ENCODE measurements at regions not wholly inside any gene's neighbourhood (a gene's known extent, or its start where the extent isn't known, plus 50 kb on each side); places are given as distances from the start of the nearest gene placed in this dataset.

DNA sequence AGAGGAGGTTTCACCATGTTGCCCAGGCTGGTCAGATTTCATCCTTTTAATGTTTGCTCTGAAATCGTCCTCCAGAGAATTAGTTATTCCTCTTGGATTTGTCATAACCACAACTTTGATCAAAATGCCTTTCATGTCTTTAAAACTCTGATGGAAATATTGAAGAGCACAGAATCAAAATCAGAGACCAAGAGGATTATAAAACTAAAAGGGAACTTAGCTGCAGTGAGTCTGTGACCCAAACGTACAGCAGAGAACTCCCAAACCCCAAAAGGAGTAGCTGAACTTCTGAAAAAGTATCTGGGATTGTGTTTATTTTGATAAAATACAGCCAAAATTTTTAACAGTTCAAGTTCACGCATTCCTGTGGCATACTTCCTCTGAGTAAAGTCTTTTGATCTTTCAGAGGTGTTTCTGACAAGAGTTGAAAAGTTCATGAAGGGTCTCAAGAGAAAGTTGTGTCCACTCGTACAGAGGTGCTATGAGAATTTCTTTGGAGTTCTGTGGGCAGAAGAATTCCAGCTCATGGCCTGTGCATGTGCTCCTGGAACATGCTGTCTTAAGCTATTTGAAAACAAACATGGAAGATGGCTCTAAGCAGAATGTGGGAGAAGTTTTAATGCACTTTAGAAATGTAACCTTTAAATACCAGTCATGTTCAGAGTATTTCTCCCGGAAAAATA lies 124.0 kb downstream of the ESM1 start:
- H3K36me3 ChIP-seq (ENCODE audit: control insufficient read depth in 2 of 2, extremely low read depth in 1 of 2, insufficient read depth in 2 of 2, low read length in 2 of 2), result no peaks in the 10 kb centered on the region
- H3K79me2 ChIP-seq (ENCODE audit: control insufficient read depth, insufficient read depth, low read length), result no peaks in the 10 kb centered on the region
- H3K4me1 ChIP-seq (ENCODE audit: control insufficient read depth, extremely low read depth, insufficient read depth, low read length), result peaks cover 2% of the 10 kb centered on the region
- no peaks in the 10 kb centered on the region for H4K20me1 ChIP-seq (ENCODE audit: control insufficient read depth, extremely low read depth, insufficient read depth, low read length)
- no peaks in the 10 kb centered on the region for H3K9me3 ChIP-seq (ENCODE audit: control insufficient read depth, low read depth, low read length)
- H3K27me3 ChIP-seq (ENCODE audit: control insufficient read depth, extremely low read depth, insufficient read depth, low read length), result no peaks in the 10 kb centered on the region
- TF ChIP-seq EZH2 (IDR thresholded peaks at IDR 0.05; ENCODE audit: low read length), result no peak
- TF ChIP-seq, protein P1, sequence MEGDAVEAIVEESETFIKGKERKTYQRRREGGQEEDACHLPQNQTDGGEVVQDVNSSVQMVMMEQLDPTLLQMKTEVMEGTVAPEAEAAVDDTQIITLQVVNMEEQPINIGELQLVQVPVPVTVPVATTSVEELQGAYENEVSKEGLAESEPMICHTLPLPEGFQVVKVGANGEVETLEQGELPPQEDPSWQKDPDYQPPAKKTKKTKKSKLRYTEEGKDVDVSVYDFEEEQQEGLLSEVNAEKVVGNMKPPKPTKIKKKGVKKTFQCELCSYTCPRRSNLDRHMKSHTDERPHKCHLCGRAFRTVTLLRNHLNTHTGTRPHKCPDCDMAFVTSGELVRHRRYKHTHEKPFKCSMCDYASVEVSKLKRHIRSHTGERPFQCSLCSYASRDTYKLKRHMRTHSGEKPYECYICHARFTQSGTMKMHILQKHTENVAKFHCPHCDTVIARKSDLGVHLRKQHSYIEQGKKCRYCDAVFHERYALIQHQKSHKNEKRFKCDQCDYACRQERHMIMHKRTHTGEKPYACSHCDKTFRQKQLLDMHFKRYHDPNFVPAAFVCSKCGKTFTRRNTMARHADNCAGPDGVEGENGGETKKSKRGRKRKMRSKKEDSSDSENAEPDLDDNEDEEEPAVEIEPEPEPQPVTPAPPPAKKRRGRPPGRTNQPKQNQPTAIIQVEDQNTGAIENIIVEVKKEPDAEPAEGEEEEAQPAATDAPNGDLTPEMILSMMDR (optimal IDR thresholded peaks at IDR 0.05 in 1 of 3, IDR thresholded peaks at IDR 0.05 in 1 of 3, conservative IDR thresholded peaks at IDR 0.05 in 1 of 3; ENCODE audit: extremely low read depth in 1 of 3, insufficient read depth in 2 of 3, low read length in 3 of 3), result no peak
- H3K9ac ChIP-seq (ENCODE audit: control insufficient read depth, extremely low read depth, insufficient read depth, low read length), result no peak overlapping the region
- dilution Hi-C loops (cut with MboI; ENCODE audit: extremely low pct_ligation_motif_present, low sequenced_read_pairs), result no loop called here
- H3K4me3 ChIP-seq (ENCODE audit: control insufficient read depth in 2 of 3, extremely low read depth in 1 of 3, insufficient read depth in 2 of 3, low read depth in 1 of 3, low read length in 3 of 3), result no peak overlapping the region
- H3K27ac ChIP-seq (ENCODE audit: control insufficient read depth, insufficient read depth, low read length), result no peak overlapping the region
- no peak overlapping the region for H2AFZ ChIP-seq (ENCODE audit: control insufficient read depth, low read length)
- no peaks in the 10 kb centered on the region for H3K9me1 ChIP-seq (ENCODE audit: control insufficient read depth, extremely low read depth, insufficient read depth, low read length)
- H3K4me2 ChIP-seq (ENCODE audit: control insufficient read depth, extremely low read depth, insufficient read depth, low read depth, low read length), result no peak overlapping the region
- FAIRE-seq, result no peak
- DNase-seq (ENCODE audit: low read depth, low spot score), result no peak

DNA sequence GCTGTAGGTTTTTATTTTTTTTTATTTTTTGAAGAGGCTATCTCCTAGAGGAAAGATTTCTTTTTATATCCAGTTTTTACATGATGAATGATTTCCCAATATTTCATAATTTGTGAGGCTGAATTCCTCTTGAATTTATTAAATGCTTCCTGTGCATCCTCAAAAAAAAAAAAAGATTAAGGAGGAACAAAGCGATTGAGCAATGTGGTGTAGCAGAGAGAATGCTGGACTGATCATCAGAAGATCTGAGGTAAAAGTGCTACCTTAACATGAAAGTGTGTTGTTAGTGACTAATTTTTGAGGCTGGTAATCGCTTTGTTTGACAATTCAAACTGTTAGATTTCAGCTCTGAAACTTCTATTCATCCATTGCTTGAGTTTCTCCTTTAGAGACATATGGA lies 125.1 kb downstream of the ESM1 start:
- TF ChIP-seq, protein P1 (optimal IDR thresholded peaks at IDR 0.05 in 1 of 3, IDR thresholded peaks at IDR 0.05 in 1 of 3, conservative IDR thresholded peaks at IDR 0.05 in 1 of 3; ENCODE audit: extremely low read depth in 1 of 3, insufficient read depth in 2 of 3, low read length in 3 of 3), result no peak
- TF ChIP-seq EZH2 (IDR thresholded peaks at IDR 0.05; ENCODE audit: low read length), result no peak
- dilution Hi-C loops (cut with MboI; ENCODE audit: extremely low pct_ligation_motif_present, low sequenced_read_pairs), result no loop called here
- no peaks in the 10 kb centered on the region for H3K36me3 ChIP-seq (ENCODE audit: control insufficient read depth in 2 of 2, extremely low read depth in 1 of 2, insufficient read depth in 2 of 2, low read length in 2 of 2)

More for the DNA sequence above, 125.1 kb downstream of the ESM1 start:
- Histone ChIP-seq H2AFZ (ENCODE audit: control insufficient read depth, low read length) (no peak overlapping the region), H3K4me1 (ENCODE audit: control insufficient read depth, extremely low read depth, insufficient read depth, low read length) (peaks cover 2% of the 10 kb centered on the region), H3K9me3 (ENCODE audit: control insufficient read depth, low read depth, low read length) (no peaks in the 10 kb centered on the region), H3K4me2 (ENCODE audit: control insufficient read depth, extremely low read depth, insufficient read depth, low read depth, low read length) (no peak overlapping the region), H3K9ac (ENCODE audit: control insufficient read depth, extremely low read depth, insufficient read depth, low read length) (no peak overlapping the region), H4K20me1 (ENCODE audit: control insufficient read depth, extremely low read depth, insufficient read depth, low read length) (no peaks in the 10 kb centered on the region), H3K4me3 (ENCODE audit: control insufficient read depth in 2 of 3, extremely low read depth in 1 of 3, insufficient read depth in 2 of 3, low read depth in 1 of 3, low read length in 3 of 3) (no peak overlapping the region), H3K79me2 (ENCODE audit: control insufficient read depth, insufficient read depth, low read length) (no peaks in the 10 kb centered on the region), H3K27ac (ENCODE audit: control insufficient read depth, insufficient read depth, low read length) (no peak overlapping the region), H3K27me3 (ENCODE audit: control insufficient read depth, extremely low read depth, insufficient read depth, low read length) (no peaks in the 10 kb centered on the region), H3K9me1 (ENCODE audit: control insufficient read depth, extremely low read depth, insufficient read depth, low read length) (no peaks in the 10 kb centered on the region)
- no peak for FAIRE-seq
- DNase-seq (ENCODE audit: low read depth, low spot score), result no peak

Measured in keratinocyte (primary cell).